HG02852 (cell line): ENCODE measurements at regions not wholly inside any gene's neighbourhood (a gene's known extent, or its start where the extent isn't known, plus 50 kb on each side); places are given as distances from the start of the nearest gene placed in this dataset.

ENCODE experiments used
- ATAC-seq: cut with Tn5 transposase; IDR thresholded peaks from one replicate; pipeline ENCODE4 v1.9.1; 2021; ENCODE audit warnings: mild to moderate bottlenecking, moderate library complexity; ENCODE audit not compliant: unreplicated experiment

DNA sequence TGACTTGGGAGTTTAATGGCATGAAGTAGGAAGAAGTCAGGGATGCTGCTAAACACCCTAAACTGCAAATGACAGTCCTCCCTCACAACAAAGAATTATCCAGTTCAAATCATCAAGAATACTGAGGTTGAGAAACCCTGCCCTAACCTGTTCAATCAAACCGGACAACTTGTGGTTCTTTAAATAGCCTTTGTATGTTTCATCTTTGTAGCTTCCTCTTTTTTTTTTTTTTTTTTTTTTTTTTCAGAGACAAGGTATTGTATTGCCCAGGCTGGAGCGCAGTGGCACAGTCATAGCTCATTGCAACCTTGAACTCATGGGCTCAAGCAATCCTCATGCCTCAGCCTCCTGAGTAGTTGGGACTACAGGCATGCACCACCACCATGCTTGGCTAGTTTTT, 52.5 kb upstream of the TTC29 start:
- ATAC-seq: no peak

DNA sequence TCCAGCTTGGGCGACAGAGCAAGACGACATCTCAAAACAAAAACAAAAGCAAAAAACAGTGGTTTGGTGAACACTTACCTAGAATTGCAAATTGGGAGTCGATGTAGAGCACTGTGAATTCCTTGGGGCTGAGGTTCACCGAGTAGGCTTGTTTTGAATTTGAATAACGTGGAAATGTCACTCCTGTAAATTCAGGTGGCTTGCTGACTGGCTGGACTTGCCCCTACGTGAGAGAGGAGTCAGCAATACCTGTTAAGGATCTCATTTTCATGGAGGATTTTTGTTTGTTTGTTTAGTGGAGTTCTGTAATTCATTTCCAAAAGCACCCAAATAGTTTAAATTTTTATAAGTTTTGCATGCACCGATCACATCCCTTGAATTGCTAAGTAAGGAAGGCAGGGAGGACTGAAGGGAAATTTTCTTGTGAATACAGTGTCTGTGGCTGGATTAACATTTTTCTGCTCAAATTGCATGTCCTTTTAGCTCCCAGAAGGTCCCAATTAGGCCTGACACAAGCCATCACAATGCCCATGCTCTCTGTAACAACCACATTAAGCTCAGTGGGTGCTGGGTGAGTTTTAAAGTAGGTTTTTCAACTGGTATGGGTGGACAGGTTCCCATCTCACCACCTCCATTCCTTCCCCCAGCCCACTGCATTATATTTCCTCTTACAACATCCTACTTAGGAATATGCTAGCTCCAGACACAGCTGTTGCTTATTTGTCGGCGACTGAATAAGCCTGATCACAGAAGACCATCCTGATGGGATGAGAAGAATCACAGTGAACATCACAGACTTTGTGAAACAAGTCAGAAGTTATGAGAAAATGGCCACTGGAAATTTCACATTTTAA, 58.5 kb upstream of the TTC29 start:
- no peak for ATAC-seq

DNA sequence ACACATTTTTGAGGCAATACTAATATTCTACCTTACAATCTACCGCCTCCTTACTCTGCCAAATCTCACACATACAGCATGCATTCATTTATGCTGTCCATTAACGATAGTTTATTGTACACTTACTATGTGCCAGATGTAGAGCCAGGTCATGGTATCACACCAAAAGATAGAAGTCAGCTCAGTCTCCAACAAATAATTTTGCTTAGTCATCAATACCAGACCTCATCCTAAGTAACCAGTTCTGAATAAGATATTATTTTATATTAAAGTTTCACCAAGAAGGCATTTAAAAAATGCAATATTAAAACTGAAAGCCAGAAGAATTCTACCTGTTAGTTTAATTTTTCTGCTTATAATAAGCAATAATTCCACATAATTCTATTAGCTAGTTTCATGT, 60.6 kb upstream of the TTC29 start:
- no peak for ATAC-seq

DNA sequence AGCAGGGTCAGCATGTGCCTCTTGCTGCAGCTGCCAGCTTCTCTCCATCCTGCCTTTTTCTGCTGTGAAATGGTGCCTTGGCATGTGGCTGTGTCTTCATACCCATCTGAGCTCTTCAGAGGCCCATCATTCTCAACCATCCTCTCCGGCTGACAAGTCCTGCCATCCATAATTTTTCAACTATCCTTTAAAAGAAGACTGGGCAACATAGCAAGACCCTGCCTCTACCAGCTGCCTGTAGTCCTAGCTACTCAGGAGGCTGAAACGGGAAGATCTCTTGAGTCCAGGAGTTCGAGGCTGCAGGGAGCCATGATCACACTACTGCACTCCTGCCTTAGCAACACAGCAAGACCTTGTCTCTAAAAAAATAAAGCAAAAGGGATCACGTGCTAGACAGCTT, 64.2 kb upstream of the TTC29 start:
- no peak for ATAC-seq

DNA sequence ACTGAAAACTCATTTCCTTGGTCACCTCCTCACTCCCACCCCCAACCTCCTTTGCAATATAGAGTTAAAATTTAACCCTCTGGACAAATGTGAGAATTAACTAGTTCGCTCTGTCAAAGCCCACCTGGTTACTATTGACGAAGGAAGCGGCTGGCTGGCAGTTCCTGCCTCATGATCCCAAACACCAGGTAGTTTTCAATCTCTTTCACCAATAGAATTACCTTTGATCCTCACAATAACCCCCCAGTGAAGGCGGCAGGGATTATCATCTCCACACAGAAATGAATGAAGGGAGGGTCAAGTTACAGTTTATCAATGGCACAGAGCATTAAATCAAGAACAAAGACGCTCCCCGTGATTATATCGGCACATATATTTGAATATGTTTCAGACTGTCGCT, 65.7 kb upstream of the TTC29 start:
- ATAC-seq: no peak

DNA sequence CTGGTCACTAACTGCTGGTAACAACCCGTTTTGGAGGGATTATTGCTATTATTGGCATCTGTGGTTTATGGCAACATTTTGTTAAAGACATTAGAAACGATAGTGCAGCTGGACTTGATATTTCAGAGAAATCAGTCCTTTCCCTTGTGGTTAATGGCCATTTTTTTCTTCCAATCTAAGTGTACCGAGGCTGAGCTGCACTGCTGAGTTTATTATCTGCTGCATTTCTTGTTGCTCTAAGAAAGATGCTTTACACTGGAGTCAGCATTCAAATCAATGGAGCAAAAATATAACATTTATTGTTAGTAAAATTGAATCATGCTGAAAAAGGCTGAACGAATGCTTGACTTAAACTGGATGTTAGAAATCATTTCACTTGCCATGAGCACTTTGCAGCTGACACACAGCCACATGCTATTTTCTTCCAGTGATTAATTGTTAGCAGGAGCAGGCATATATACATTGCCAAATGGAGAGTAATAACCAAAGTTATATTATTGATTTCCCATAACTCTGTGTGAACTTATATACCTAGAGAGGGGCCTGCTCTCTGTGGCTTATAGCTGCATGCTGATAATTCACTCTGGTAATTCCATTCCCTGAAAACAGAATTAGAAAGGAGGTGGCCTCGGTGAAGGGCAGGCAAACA, 66.5 kb upstream of the TTC29 start:
- ATAC-seq: no peak

DNA sequence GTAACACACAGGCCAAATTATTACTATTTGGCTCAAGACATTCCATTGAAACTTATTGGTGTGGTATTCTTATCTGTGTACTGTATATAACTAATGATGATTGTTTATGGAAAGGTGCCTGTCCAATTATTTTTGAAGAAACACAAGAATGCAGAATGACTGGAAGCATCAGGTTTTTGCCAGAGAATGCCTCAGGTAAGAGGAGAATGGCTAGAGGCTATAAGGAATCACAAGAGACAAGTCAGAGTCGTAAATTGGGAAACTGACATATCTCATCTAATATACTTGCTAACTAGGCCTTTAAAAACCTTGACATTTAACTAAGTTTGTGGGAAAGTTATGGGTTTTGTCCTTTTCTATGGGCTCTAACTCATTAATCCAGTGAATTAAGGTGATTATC, 69.3 kb upstream of the TTC29 start:
- no peak for ATAC-seq

DNA sequence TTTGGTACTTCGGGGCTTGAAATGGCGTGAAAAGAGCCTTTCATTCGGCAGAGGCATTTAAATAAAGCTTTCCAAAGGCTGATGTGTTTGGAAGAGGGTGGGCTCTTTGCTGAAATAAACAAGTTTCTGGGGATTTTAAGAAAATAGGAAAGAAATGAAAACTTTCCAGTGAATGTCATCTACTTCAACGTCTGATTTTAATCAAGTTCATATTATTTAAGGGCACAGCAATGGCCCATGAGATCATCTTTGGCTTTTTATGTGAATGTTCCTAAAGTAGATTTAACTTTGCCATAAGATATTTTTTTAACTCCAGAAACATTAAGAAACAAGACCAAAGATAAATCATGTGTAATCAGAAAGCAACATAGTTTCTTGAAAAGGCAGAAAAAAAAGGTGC, 69.8 kb upstream of the TTC29 start:
- ATAC-seq: no peak

DNA sequence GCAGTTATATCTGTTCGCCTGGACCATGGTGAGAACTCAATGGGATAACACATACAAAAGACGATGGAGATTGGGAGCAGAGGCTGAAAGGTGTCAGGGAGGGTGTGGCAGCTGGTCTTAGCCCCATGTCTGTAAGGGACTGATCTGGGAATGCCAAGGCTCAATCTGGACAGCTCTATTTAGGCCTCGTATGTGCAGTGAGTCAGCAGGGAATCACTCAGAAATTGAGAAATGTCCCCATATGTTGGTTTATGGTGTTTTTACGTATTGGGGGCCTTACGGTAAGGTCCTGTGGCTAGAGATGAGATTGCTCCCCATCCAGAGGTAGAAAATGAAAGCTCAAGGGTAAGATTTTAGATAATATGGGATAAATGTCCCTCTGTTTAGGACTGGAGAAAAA, 71.4 kb upstream of the TTC29 start:
- ATAC-seq: no peak

DNA sequence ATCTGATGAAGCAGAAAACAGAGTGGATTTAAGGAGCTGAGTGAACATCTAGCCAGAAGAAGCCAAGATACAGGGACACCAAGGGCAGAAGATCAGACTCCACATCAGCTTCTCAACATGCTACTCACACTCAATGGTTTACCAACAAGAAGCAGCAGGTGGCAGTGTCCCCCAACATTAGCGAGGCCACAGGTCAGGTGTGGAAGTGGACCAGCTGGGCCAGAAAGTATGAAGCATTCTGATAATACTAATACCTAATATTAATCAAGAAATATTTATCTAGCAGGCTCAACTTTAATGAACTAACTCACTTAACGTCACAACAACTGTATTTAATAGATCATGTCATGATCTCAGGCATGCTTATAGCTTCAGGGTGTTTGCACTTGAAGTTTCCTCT, 73.4 kb upstream of the TTC29 start:
- ATAC-seq: peak; percentile 83

DNA sequence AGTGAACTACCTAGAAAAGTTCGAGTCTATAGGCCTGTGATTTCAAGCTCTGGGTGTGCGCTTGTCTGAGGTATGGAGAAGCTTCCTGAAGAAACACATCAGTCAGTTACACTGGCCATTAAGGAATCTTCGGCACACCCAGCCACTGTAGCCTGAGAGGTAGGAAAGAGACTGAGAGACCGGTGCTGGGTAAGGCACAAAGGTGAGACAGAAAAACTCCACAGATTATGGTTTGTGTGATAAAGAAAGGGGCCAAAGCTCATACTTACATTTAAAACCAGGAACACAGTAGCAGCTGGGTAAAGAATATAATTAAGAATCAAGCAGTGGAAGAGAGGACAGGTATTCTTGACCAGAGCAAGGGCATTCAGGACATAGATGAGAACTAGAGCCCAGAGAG, 74.8 kb upstream of the TTC29 start:
- no peak for ATAC-seq

DNA sequence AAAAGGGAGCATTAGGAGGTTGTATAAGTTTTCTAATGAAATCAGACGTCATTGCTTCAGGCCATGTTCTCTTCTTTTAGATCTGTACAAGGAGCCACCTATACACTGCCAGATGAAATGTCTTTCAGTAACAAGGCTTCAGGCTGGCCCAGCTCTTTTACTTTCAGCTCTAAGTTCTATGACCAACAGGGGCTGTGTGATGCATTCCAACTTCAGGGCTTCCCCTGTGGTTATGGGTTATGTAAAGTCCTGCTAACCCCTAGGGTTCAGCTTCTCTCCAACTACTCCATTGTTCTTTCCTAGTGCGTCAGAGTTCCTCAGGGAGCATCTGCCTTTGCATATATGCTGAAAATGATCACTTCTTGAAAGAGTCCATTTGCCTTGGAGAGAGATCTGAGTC, 79.4 kb upstream of the TTC29 start:
- no peak for ATAC-seq

DNA sequence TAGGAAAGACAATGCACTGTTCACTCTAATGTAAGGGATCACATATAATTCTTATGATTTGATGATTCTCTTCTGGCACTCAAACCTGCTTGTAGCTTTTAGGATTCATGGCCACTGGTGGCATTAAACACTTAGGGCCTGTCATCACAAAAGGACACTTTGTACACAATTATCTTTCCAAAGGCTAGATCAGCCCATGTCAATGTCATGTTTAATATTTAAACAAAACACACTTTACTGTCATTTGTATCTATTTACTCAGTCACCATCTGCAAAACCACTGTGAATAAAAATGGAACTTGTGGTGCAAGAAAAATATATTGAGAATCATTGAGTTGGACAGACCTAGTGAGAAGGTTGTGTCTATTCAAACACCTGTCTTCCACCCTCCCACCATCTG, 83.6 kb upstream of the TTC29 start:
- ATAC-seq: no peak

DNA sequence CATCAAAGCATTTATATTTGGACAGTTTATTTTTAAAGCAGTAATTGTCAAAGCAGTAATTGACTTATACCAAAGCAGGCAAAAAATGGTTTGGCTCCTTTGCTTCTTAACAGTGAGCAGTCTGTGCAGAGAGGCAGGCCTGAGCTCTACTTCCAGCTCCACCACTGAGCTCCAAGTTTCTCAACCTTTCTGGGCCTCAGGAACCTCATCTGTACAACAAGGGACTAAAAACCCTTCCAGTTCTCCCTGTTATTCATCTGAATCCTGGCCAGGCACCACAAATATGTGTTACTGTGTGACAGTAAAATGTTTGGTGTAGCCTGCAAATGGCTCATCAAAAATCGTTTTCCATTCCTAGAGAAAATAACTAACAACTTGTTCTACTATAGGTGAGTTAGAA, 88.7 kb upstream of the TTC29 start:
- no peak for ATAC-seq

DNA sequence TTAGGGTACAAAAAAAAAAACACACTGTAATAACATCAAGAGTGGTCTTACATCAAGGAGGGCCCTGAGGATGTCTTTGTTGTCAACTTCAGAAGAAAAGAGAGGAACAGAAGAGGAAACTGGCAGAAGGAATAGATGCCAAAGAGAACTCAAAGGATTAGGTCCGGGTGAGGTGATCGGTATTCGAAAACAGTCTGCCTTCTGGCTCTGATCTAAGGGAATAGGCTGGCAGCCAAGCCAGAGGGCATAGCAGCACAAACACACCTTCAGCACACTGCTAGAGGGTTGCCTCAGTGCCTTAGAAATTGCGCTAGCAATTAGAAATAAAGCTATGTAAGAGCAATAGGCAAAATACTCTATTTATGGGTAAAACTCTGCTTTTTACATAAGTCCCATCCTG, 91.4 kb upstream of the TTC29 start:
- no peak for ATAC-seq

DNA sequence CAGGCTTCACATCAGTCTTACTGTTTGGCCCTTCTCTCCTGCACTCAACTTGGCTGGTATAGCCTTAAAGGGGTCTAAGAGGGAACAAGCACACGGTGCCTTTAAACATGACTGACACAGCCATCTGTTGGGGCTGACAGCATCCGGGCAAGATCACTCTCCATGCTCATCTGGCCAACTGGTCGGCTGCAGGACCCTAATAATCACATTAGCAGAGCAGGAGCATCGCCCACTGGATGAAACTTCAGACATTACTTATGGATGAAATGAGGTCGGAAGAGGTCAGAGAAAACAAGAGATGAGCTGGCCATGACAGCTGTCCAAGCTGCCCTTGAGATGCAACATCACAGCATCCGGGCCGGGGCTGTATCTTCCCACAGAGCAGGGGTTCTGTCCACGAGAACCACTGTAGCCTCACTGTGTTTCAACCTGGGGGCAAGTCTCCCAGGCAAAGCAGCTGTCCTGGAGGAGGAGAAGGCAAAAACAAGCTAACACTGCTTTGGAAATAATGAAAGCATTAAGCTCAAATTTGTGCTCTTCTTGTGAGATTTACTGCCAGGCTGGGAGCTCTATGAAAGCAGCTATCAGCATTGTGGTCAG, 94.4 kb upstream of the TTC29 start:
- no peak for ATAC-seq

DNA sequence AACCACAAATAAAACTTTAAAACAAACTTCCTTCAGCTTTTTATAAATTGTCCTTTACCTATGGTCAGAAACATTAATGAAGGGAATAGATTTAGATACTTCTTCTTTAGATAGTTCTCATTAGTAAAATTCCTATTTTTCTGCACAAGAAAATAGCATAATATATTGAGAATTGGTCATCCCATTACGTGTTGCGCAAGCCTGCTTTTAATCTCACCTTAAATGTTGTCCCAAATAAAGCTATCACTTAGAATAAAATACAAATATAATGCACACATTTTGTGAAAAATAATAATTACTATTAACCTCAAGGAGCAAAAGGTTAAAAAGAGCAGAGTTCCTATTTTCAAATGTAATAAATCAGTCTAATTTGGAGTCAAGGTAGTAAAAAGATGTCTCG, 95.2 kb upstream of the TTC29 start:
- no peak for ATAC-seq

DNA sequence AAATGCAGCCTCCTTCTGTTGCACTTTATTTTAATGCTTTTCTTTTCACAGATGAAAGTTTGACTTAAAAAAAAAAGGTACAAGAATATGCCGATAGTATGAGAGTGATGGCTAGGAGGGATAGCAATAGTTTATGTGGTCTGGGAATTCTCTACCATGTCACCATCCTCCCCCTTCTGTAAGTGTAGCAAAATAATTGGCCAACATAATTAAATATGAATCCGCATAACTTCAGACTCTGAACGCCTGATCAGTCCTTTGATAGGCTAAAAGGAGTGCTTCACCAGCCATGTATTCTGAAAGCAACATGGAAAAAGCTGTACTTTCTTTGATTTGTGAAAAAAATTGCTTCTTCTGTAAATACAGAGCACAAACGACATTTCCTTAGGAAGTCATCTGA, 95.7 kb upstream of the TTC29 start:
- no peak for ATAC-seq

DNA sequence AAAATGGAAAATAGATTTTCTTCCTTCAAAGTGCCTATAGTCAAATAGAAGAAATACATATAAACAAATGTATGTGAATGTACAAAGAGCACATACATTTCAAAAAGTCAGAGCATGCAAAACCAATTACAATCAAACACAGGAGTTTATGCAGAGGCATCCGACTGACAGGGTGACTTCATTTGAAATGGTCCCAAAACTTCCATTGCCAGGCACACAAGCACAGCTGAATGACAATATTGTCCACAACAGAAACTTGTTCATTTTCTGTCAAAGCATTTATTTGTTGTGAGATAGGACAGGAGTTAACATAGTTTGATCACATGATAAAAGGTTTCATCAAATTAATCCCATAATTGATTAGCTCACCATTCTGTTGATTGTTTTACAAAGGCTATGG, 96.4 kb upstream of the TTC29 start:
- no peak for ATAC-seq

DNA sequence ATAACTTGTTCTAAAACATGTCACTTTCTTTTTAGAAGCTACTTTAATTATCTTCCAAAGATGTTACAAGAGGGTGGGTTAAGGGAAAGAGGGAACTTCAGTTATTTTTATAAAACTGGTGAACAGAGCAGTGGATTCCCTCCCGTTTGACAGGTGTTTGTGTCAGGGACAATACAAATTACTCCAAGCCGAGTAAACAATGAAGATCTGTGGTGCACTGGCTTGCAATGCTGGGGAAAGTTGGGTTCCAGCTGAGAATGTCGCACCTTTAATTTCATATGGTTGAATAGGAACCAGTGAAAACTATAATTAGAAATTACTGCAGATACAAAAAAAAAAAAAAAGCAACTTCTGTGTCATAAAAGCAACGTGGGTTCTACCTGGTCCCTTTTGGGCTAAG, 98.6 kb upstream of the TTC29 start:
- ATAC-seq: no peak

DNA sequence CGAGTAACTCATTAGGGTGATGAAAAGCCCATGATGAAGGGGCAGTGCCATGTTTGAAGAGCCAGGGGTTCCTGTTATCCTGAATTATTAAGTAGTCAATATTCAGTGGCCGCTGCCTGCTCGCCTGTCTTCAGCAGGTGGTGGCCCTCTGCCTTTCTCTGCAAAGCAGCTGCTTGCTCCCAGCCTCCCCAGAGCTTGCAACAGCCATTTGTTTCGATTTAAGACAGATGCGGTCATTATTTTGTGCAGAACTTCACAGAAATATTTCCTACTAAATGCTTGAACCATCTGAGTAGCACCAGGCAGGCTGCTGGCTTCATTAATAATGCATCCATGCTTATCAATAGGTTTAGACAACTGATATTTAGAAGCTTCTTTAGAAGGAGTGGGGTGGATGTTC, 104.3 kb upstream of the TTC29 start:
- no peak for ATAC-seq

DNA sequence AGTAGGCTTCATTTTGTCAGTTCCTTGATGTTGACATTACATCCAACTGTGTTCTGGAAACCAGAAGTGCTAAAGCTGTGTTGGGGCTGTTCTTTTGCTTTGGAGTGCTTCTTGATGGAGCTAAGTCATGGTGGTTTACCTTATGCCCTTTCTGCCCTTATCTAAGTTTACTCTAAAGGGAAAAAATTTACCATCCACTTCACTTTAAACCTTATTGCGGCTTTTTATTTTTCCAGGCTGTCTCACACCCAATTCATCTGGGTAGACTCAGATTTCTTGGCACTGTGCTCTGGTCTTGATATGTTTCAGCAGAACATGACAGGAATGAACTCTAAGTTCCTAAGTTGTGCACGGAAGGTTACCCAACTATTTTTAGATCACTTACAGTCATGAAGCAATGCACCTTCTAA, 104.7 kb upstream of the TTC29 start:
- ATAC-seq: no peak
